CD4-positive, CD25-positive, alpha-beta regulatory T cell (primary cell): ENCODE measurements at regions not wholly inside any gene's neighbourhood (a gene's known extent, or its start where the extent isn't known, plus 50 kb on each side); places are given as distances from the start of the nearest gene placed in this dataset.

Experiments used
- ATAC-seq, 2 donors: fragments of 150-1000 bp; cut with Tn5 transposase; one replicate each; pipeline ENCODE4 v1.10.0; 2021; ENCODE audit warnings: low read depth in 2 of 2, moderate number of reproducible peaks in 2 of 2, moderate library complexity in 1 of 2
- DNase-seq, 3 donors: peaks; one replicate each; pipeline versions ENCODE4 v3.0.0 to v3.0.0-alpha.2; 2012 to 2022; ENCODE audit warnings: mixed read lengths in 1 of 3
- H3K27ac ChIP-seq: one replicate; pipeline ENCODE4 v1.7.0; 2013; ENCODE audit warnings: mild to moderate bottlenecking, low read length; ENCODE audit not compliant: insufficient read depth, poor library complexity, severe bottlenecking
- H3K27me3 ChIP-seq: one replicate; pipeline ENCODE4 v1.7.0; 2013; ENCODE audit warnings: low read length; ENCODE audit not compliant: control insufficient read depth, insufficient read depth
- H3K36me3 ChIP-seq: one replicate; pipeline ENCODE4 v1.7.0; 2013; ENCODE audit warnings: mild to moderate bottlenecking, low read length, moderate library complexity; ENCODE audit not compliant: control insufficient read depth, insufficient read depth
- H3K4me1 ChIP-seq: 2 replicates; pipeline ENCODE4 v1.7.0; 2013; ENCODE audit warnings: mild to moderate bottlenecking, low read length; ENCODE audit not compliant: insufficient read depth, control insufficient read depth, poor library complexity, severe bottlenecking
- H3K4me3 ChIP-seq: one replicate; pipeline ENCODE4 v1.7.0; 2013; ENCODE audit warnings: low read depth, mild to moderate bottlenecking, low read length, moderate library complexity
- H3K9me3 ChIP-seq, 2 experiments: 1 replicate in 1 of 2; 2 replicates in 1 of 2; pipeline ENCODE4 v1.7.0; 2013; ENCODE audit warnings: low read length in 2 of 2, mild to moderate bottlenecking in 1 of 2, moderate library complexity in 1 of 2; ENCODE audit not compliant: control insufficient read depth in 2 of 2
- H3K27ac Mint-ChIP-seq, 3 donors: one replicate each; pipeline ENCODE4 v1.8.0; 2020 to 2022; ENCODE audit warnings: mild to moderate bottlenecking in 3 of 3, mixed read lengths in 3 of 3, moderate library complexity in 2 of 3
- H3K27me3 Mint-ChIP-seq: one replicate; pipeline ENCODE4 v1.8.0; 2022; ENCODE audit warnings: mild to moderate bottlenecking, mixed read lengths
- H3K36me3 Mint-ChIP-seq: one replicate; pipeline ENCODE4 v1.8.0; 2020; ENCODE audit warnings: mixed read lengths
- H3K4me1 Mint-ChIP-seq, 4 donors: one replicate each; pipeline ENCODE4 v1.8.0; 2020 to 2022; ENCODE audit warnings: mixed read lengths in 4 of 4, mild to moderate bottlenecking in 1 of 4
- H3K4me3 Mint-ChIP-seq, 4 donors: one replicate each; pipeline ENCODE4 v1.8.0; 2020 to 2022; ENCODE audit warnings: mild to moderate bottlenecking in 4 of 4, mixed read lengths in 4 of 4, moderate library complexity in 3 of 4
- H3K9me3 Mint-ChIP-seq, 7 donors: one replicate each; pipeline ENCODE4 v1.8.0; 2020 to 2022; ENCODE audit warnings: mixed read lengths in 7 of 7, mild to moderate bottlenecking in 3 of 7, moderate library complexity in 2 of 7

GRCh38 chr2:216909541-216910210, 49.8 kb upstream of the TNP1 start:
- Histone ChIP-seq H3K4me1 (no peaks in the 10 kb centered on the region), H3K36me3 (no peaks in the 10 kb centered on the region), H3K4me3 (no peak overlapping the region), H3K27ac (no peak overlapping the region), H3K9me3 (no peaks in the 10 kb centered on the region), H3K27me3 (no peaks in the 10 kb centered on the region)
- DNase-seq (no peak), ATAC-seq (no peak)
- H3K9me3 Mint-ChIP-seq, result peaks cover 0 to 2% (median 0%) of the 10 kb centered on the region in 7 donors
- no peaks in the 10 kb centered on the region for H3K4me1 Mint-ChIP-seq
- H3K4me3 Mint-ChIP-seq, result no peak overlapping the region
- H3K27me3 Mint-ChIP-seq, result no peaks in the 10 kb centered on the region
- H3K36me3 Mint-ChIP-seq, result no peaks in the 10 kb centered on the region
- H3K27ac Mint-ChIP-seq, result no peak overlapping the region
